ENCODE measurements at regions not wholly inside any gene's neighbourhood (a gene's known extent, or its start where the extent isn't known, plus 50 kb on each side); places are given as distances from the start of the nearest gene placed in this dataset.

GRCh38 chr3:76661527-76662250, 378.2 kb upstream of the ROBO2 start:
- DNase-seq (ENCODE audit: low read depth in 4 of 4, low spot score in 3 of 4), result no peak

GRCh38 chr3:76664816-76665215, 375.1 kb upstream of the ROBO2 start:
- no peak for DNase-seq (ENCODE audit: low read depth in 4 of 4, low spot score in 3 of 4)

- no peak for DNase-seq (ENCODE audit: low read depth in 4 of 4, low spot score in 3 of 4)
These were observed 371.2 kb upstream of the ROBO2 start for GRCh38 chr3:76668653-76669052.

- DNase-seq (ENCODE audit: low read depth in 4 of 4, low spot score in 3 of 4), result no peak
These were observed 370.6 kb upstream of the ROBO2 start for GRCh38 chr3:76669322-76669721.

- DNase-seq (ENCODE audit: low read depth in 4 of 4, low spot score in 3 of 4), result no peak
These were observed 366.7 kb upstream of the ROBO2 start for GRCh38 chr3:76673171-76673570.

- no peak for DNase-seq (ENCODE audit: low read depth in 4 of 4, low spot score in 3 of 4)
These were observed 360.4 kb upstream of the ROBO2 start for GRCh38 chr3:76679541-76679940.

- DNase-seq (ENCODE audit: low read depth in 4 of 4, low spot score in 3 of 4), result no peak
These were observed 356.6 kb upstream of the ROBO2 start for GRCh38 chr3:76683256-76683655.

GRCh38 chr3:76684946-76685345, 355.0 kb upstream of the ROBO2 start:
- no peak for DNase-seq (ENCODE audit: low read depth in 4 of 4, low spot score in 3 of 4)

GRCh38 chr3:76685858-76686257, 354.0 kb upstream of the ROBO2 start:
- DNase-seq (ENCODE audit: low read depth in 4 of 4, low spot score in 3 of 4), result no peak

- DNase-seq (ENCODE audit: low read depth in 4 of 4, low spot score in 3 of 4), result no peak
These were observed 352.9 kb upstream of the ROBO2 start for GRCh38 chr3:76687019-76687418.

- peak in 1 of 4 donors; percentile 10 for DNase-seq (ENCODE audit: low read depth in 4 of 4, low spot score in 3 of 4)
These were observed 345.8 kb upstream of the ROBO2 start for GRCh38 chr3:76694063-76694462.

- DNase-seq (ENCODE audit: low read depth in 4 of 4, low spot score in 3 of 4), result no peak
These were observed 341.7 kb upstream of the ROBO2 start for GRCh38 chr3:76698136-76698706.

- no peak for DNase-seq (ENCODE audit: low read depth in 4 of 4, low spot score in 3 of 4)
These were observed 340.1 kb upstream of the ROBO2 start for GRCh38 chr3:76699846-76700245.

GRCh38 chr3:76700323-76700722, 339.6 kb upstream of the ROBO2 start:
- DNase-seq (ENCODE audit: low read depth in 4 of 4, low spot score in 3 of 4), result no peak

- no peak for DNase-seq (ENCODE audit: low read depth in 4 of 4, low spot score in 3 of 4)
These were observed 337.2 kb upstream of the ROBO2 start for GRCh38 chr3:76702676-76703075.

GRCh38 chr3:76715426-76715825, 324.5 kb upstream of the ROBO2 start:
- DNase-seq (ENCODE audit: low read depth in 4 of 4, low spot score in 3 of 4), result no peak

GRCh38 chr3:76723366-76723765, 316.5 kb upstream of the ROBO2 start:
- DNase-seq (ENCODE audit: low read depth in 4 of 4, low spot score in 3 of 4), result no peak

GRCh38 chr3:76724075-76724474, 315.8 kb upstream of the ROBO2 start:
- DNase-seq (ENCODE audit: low read depth in 4 of 4, low spot score in 3 of 4), result no peak

GRCh38 chr3:76724706-76725105, 315.2 kb upstream of the ROBO2 start:
- no peak for DNase-seq (ENCODE audit: low read depth in 4 of 4, low spot score in 3 of 4)

- DNase-seq (ENCODE audit: low read depth in 4 of 4, low spot score in 3 of 4), result no peak
These were observed 313.9 kb upstream of the ROBO2 start for GRCh38 chr3:76726034-76726433.

GRCh38 chr3:76728426-76728825, 311.5 kb upstream of the ROBO2 start:
- DNase-seq (ENCODE audit: low read depth in 4 of 4, low spot score in 3 of 4), result no peak

GRCh38 chr3:76731471-76731870, 308.4 kb upstream of the ROBO2 start:
- no peak for DNase-seq (ENCODE audit: low read depth in 4 of 4, low spot score in 3 of 4)
